K562 (cell line): ENCODE measurements at regions not wholly inside any gene's neighbourhood (a gene's known extent, or its start where the extent isn't known, plus 50 kb on each side); places are given as distances from the start of the nearest gene placed in this dataset.

ENCODE experiments used
- ATAC-seq: fragments of 200-7000 bp; cut with Tn5 transposase; 3 replicates; pipeline ENCODE4 v1.9.1; 2020; ENCODE audit warnings: moderate library complexity
- BruUV-seq: library from RNA; stranded (reverse); fragments of 400-500 nt; replicated peaks from 2 replicates; lab custom pipeline; 2021; lab: Mats Ljungman, UMichigan
- CTCF ChIA-PET: fragments of 300-600 bp; formaldehyde crosslinking; extraction: SDS; loops from one replicate; lab custom pipeline; 2021; ENCODE audit warnings: low intra/inter-chr PET ratio; lab: Yijun Ruan, JAX
- POLR2A ChIA-PET: fragments of 300-600, 350-650 bp; sonication (Branson Sonifier 250); formaldehyde crosslinking; extraction: SDS; loops from one replicate; lab custom pipeline; 2021; ENCODE audit warnings: antibody characterized with exemption, inconsistent platforms; lab: Yijun Ruan, JAX
- DNase-seq, 4 experiments: peaks; one replicate each; pipeline versions ENCODE4 v3.0.0 to v3.0.0-alpha.2; 2011 to 2018; ENCODE audit warnings: low spot score in 3 of 4, mixed read lengths in 3 of 4; ENCODE audit errors: extremely low read depth in 1 of 4
- FAIRE-seq: peaks from 2 replicates; lab custom pipeline; 2011; peaks lifted over from hg19 to GRCh38; lab: Jason Lieb, UNC
- H2AFZ ChIP-seq: 2 replicates; pipeline ENCODE4 v1.6.0; 2011; ENCODE audit warnings: low read depth, low read length, control low read depth, inconsistent platforms
- H3K27ac ChIP-seq: fragments of 200-600 bp; 3 replicates; pipeline ENCODE4 v1.8.0; 2011; ENCODE audit warnings: low read depth, mild to moderate bottlenecking, control low read depth, inconsistent platforms, low read length, moderate library complexity, mixed read lengths; ENCODE audit errors: extremely low read depth
- H3K27me3 ChIP-seq, 2 experiments: fragments of 300-600 bp in 1 of 2; 2 replicates in 1 of 2; 3 replicates in 1 of 2; pipeline versions ENCODE4 v1.6.0 to v1.8.0; 2011; ENCODE audit warnings: inconsistent platforms in 2 of 2, low read length in 2 of 2, mild to moderate bottlenecking in 1 of 2, mixed read lengths in 1 of 2, moderate library complexity in 1 of 2; ENCODE audit not compliant: control insufficient read depth in 2 of 2, insufficient read depth in 2 of 2
- H3K36me3 ChIP-seq: fragments of 300-600 bp; 3 replicates; pipeline ENCODE4 v1.8.0; 2011; ENCODE audit warnings: mild to moderate bottlenecking, low read length, inconsistent platforms; ENCODE audit not compliant: control insufficient read depth, insufficient read depth
- H3K4me1 ChIP-seq, 2 experiments: fragments of 200-600 bp in 1 of 2; replicated peaks in 1 of 2; 2 replicates in 1 of 2; 3 replicates in 1 of 2; pipeline versions ENCODE4 v1.5.1 to v1.8.0; 2011; ENCODE audit warnings: inconsistent platforms in 2 of 2, low read length in 2 of 2, mild to moderate bottlenecking in 1 of 2, mixed read lengths in 1 of 2, moderate library complexity in 1 of 2; ENCODE audit not compliant: control insufficient read depth in 2 of 2, insufficient read depth in 2 of 2
- H3K4me2 ChIP-seq: 2 replicates; pipeline ENCODE4 v1.6.1; 2011; ENCODE audit warnings: low read length, control low read depth, inconsistent platforms, mixed read lengths; ENCODE audit not compliant: insufficient read depth
- H3K4me3 ChIP-seq: fragments of 200-600 bp; sonication (generic), shearing (Covaris generic); 2 replicates; pipeline ENCODE4 v1.5.1; 2016; ENCODE audit warnings: control low read depth, inconsistent platforms
- H3K79me2 ChIP-seq: fragments of 200-600 bp; 3 replicates; pipeline ENCODE4 v1.8.0; 2011; ENCODE audit warnings: low read length, inconsistent platforms; ENCODE audit not compliant: control insufficient read depth, insufficient read depth
- H3K9ac ChIP-seq, 2 experiments: 2 replicates each; pipeline versions ENCODE4 v1.6.0 to v1.6.1; 2011; ENCODE audit warnings: low read depth in 2 of 2, low read length in 2 of 2, control low read depth in 1 of 2, inconsistent platforms in 1 of 2, mild to moderate bottlenecking in 1 of 2, mixed read lengths in 1 of 2; ENCODE audit not compliant: insufficient read depth in 1 of 2
- H3K9me1 ChIP-seq: one replicate; pipeline ENCODE4 v1.6.0; 2011; ENCODE audit warnings: inconsistent platforms, mild to moderate bottlenecking, low read length, moderate library complexity; ENCODE audit not compliant: control insufficient read depth, insufficient read depth
- H3K9me3 ChIP-seq: replicated peaks from 2 replicates; pipeline ENCODE4 v1.5.1; 2011; ENCODE audit warnings: low read depth, low read length, inconsistent platforms; ENCODE audit not compliant: control insufficient read depth, insufficient read depth
- H4K20me1 ChIP-seq: replicated peaks from 2 replicates; pipeline ENCODE4 v1.6.1; 2011; ENCODE audit warnings: low read length, inconsistent platforms, mixed read lengths; ENCODE audit not compliant: control insufficient read depth, insufficient read depth
- ARHGAP35 ChIP-seq: fragments of 450-650 bp; IDR thresholded peaks from 2 replicates; pipeline ENCODE4 v1.6.1; 2018; ENCODE audit not compliant: partially characterized antibody
- CCAR2 ChIP-seq: fragments of 200-400 bp; formaldehyde crosslinking; IDR thresholded peaks from 2 replicates; pipeline ENCODE4 v1.6.1; 2017; ENCODE audit warnings: mild to moderate bottlenecking, low read depth, low read length
- GABPB2 ChIP-seq: fragments of 250-450 bp; sonication (Bioruptor Pico); conservative IDR thresholded peaks from 2 replicates; pipeline ENCODE4 v1.5.1; 2021; ENCODE audit warnings: mild to moderate bottlenecking
- HMG20A ChIP-seq: fragments of 450-650 bp; formaldehyde crosslinking; conservative IDR thresholded peaks from 2 replicates; pipeline ENCODE4 v1.4.0; 2020; ENCODE audit warnings: mild to moderate bottlenecking, mixed read lengths
- LARP7 ChIP-seq: fragments of 450-650 bp; IDR thresholded peaks from 2 replicates; pipeline ENCODE4 v1.6.1; 2016
- MITF ChIP-seq: IDR thresholded peaks from 2 replicates; pipeline ENCODE4 v1.6.1; 2014; ENCODE audit warnings: antibody characterized with exemption
- POLR2G ChIP-seq: fragments of 200-400 bp; formaldehyde crosslinking; IDR thresholded peaks from 2 replicates; pipeline ENCODE4 v1.6.1; 2017; ENCODE audit warnings: low read depth, mild to moderate bottlenecking, antibody characterized with exemption, low read length, moderate library complexity
- POLR2H ChIP-seq: IDR thresholded peaks from 2 replicates; pipeline ENCODE4 v1.6.1; 2016; ENCODE audit warnings: missing genetic modification characterization, low read depth, mild to moderate bottlenecking, control low read depth, missing compliant biosample characterization, moderate library complexity
- SETDB1 ChIP-seq: IDR thresholded peaks from one replicate; pipeline ENCODE4 v1.6.1; 2012; ENCODE audit warnings: low read length, control low read depth, inconsistent platforms
- SFPQ ChIP-seq: fragments of 200-400 bp; formaldehyde crosslinking; IDR thresholded peaks from 2 replicates; pipeline ENCODE4 v1.6.1; 2017; ENCODE audit warnings: mild to moderate bottlenecking, low read depth, low read length, moderate library complexity
- SMARCC2 ChIP-seq: fragments of 450-650 bp; IDR thresholded peaks from 2 replicates; pipeline ENCODE4 v1.6.1; 2017; ENCODE audit warnings: antibody characterized with exemption, moderate library complexity, mild to moderate bottlenecking, low read depth
- ZBTB1 ChIP-seq: sonication (generic); formaldehyde crosslinking; IDR thresholded peaks from 2 replicates; pipeline ENCODE4 v1.8.1; 2023; ENCODE audit warnings: missing genetic modification reagents, low read depth, mild to moderate bottlenecking, borderline replicate concordance
- ZKSCAN1 ChIP-seq: fragments of 150-350 bp; IDR thresholded peaks from 2 replicates; pipeline ENCODE4 v1.6.1; 2016; ENCODE audit warnings: low read depth, low read length
- ZNF280A ChIP-seq: fragments of 450-650 bp; IDR thresholded peaks from 2 replicates; pipeline ENCODE4 v1.6.1; 2018; ENCODE audit warnings: mild to moderate bottlenecking, low read depth; ENCODE audit not compliant: partially characterized antibody
- ZNF3 ChIP-seq: fragments of 250-450 bp; sonication (Bioruptor Pico); IDR thresholded peaks from 2 replicates; pipeline ENCODE4 v1.5.0; 2021; ENCODE audit warnings: mild to moderate bottlenecking, moderate library complexity
- ZSCAN29 ChIP-seq: fragments of 450-650 bp; IDR thresholded peaks from 2 replicates; pipeline ENCODE4 v1.6.1; 2017
- in situ Hi-C: fragments of 300-500 bp; cut with MboI; formaldehyde crosslinking; loops from 4 replicates; pipeline ENCODE4 v1.15.0; 2018; ENCODE audit warnings: inconsistent platforms, mixed read lengths
- intact Hi-C: fragments of 100-400 bp; cut with micrococcal nuclease; formaldehyde crosslinking; loops from 2 replicates; pipeline ENCODE4 v1.14.2; 2022

- Histone ChIP-seq H3K27ac (no peak overlapping the region), H3K9me1 (no peaks in the 10 kb centered on the region), H3K4me1 (no peaks in the 10 kb centered on the region), H3K79me2 (no peaks in the 10 kb centered on the region), H3K36me3 (no peaks in the 10 kb centered on the region), H3K9me3 (no peaks in the 10 kb centered on the region), H3K9ac (no peak overlapping the region), H3K4me3 (no peak overlapping the region), H3K4me2 (no peak overlapping the region), H3K27me3 (no peaks in the 10 kb centered on the region), H4K20me1 (no peaks in the 10 kb centered on the region; the same call in 1 of the 2 replicates), H2AFZ (no peak overlapping the region)
- FAIRE-seq: no peak
- DNase-seq: no peak
- in situ Hi-C loops: no loop called here
- TF ChIP-seq SETDB1 (no peak), LARP7 (no peak), POLR2G (no peak), MITF (no peak), GABPB2 (CRISPR knock-in tag) (no peak), POLR2H (tag) (no peak), SFPQ (no peak), ZBTB1 (CRISPR knock-in tag) (no peak), ARHGAP35 (no peak), CCAR2 (no peak), ZNF3 (CRISPR knock-in tag) (no peak), ZKSCAN1 (no peak), ZNF280A (no peak), HMG20A (CRISPR knock-in tag) (no peak), ZSCAN29 (no peak), SMARCC2 (no peak)
- POLR2A ChIA-PET: no interaction called here
- ATAC-seq: no peak
- CTCF ChIA-PET: no interaction called here
- no TSS peak for BruUV-seq
- intact Hi-C loops: no loop called here
These were observed 175.2 kb downstream of the DHX35 start for GRCh38 chr20:39137299-39137698.
